WTC11 (cell line): ENCODE measurements at regions not wholly inside any gene's neighbourhood (a gene's known extent, or its start where the extent isn't known, plus 50 kb on each side); places are given as distances from the start of the nearest gene placed in this dataset.

Experiments used
- ATAC-seq: fragments of 200-7000 bp; cut with Tn5 transposase; 2 replicates; pipeline ENCODE4 v1.10.0; 2021; ENCODE audit warnings: mild to moderate bottlenecking, moderate library complexity
- CTCF ChIA-PET: fragments of 300-600 bp; sonication (Branson Sonifier 250); formaldehyde crosslinking; loops from one replicate; lab custom pipeline; 2021; ENCODE audit warnings: antibody characterized with exemption; lab: Charles Lee
- POLR2A ChIA-PET: fragments of 350-600 bp; sonication (Branson Sonifier 250); formaldehyde crosslinking; loops from one replicate; lab custom pipeline; 2021; ENCODE audit warnings: antibody characterized with exemption; lab: Charles Lee
- DNase-seq: peaks from one replicate; pipeline ENCODE4 v3.0.0; 2021; ENCODE audit warnings: low spot score
- H3K27ac Mint-ChIP-seq: 2 replicates; pipeline ENCODE4 v1.8.0; 2021; ENCODE audit warnings: mixed read lengths
- H3K27me3 Mint-ChIP-seq: 2 replicates; pipeline ENCODE4 v1.8.0; 2021; ENCODE audit warnings: low read depth, mild to moderate bottlenecking, moderate library complexity, mixed read lengths
- H3K36me3 Mint-ChIP-seq: 2 replicates; pipeline ENCODE4 v1.8.0; 2021; ENCODE audit warnings: mixed read lengths
- H3K4me1 Mint-ChIP-seq: 2 replicates; pipeline ENCODE4 v1.8.0; 2022; ENCODE audit warnings: mixed read lengths
- H3K4me3 Mint-ChIP-seq: 2 replicates; pipeline ENCODE4 v1.8.0; 2021; ENCODE audit warnings: mild to moderate bottlenecking, moderate library complexity, mixed read lengths
- H3K9me3 Mint-ChIP-seq: 2 replicates; pipeline ENCODE4 v1.8.0; 2021; ENCODE audit warnings: mixed read lengths
- CBFB ChIP-seq: sonication (generic); formaldehyde crosslinking; IDR thresholded peaks from 2 replicates; pipeline ENCODE4 v1.8.1; 2022; ENCODE audit warnings: mild to moderate bottlenecking, low read depth, missing genetic modification reagents
- E2F1 ChIP-seq: sonication (generic); formaldehyde crosslinking; IDR thresholded peaks from 2 replicates; pipeline ENCODE4 v1.8.0; 2022; ENCODE audit warnings: mild to moderate bottlenecking, missing genetic modification reagents
- ELF4 ChIP-seq: sonication (generic); formaldehyde crosslinking; IDR thresholded peaks from 2 replicates; pipeline ENCODE4 v1.8.1; 2022; ENCODE audit warnings: low read depth, mild to moderate bottlenecking, moderate library complexity, missing genetic modification reagents
- FOXK1 ChIP-seq: sonication (generic); formaldehyde crosslinking; IDR thresholded peaks from 2 replicates; pipeline ENCODE4 v1.8.0; 2022; ENCODE audit warnings: mild to moderate bottlenecking, moderate library complexity, missing genetic modification reagents
- HMGXB4 ChIP-seq: sonication (generic); formaldehyde crosslinking; IDR thresholded peaks from 2 replicates; pipeline ENCODE4 v1.8.1; 2023; ENCODE audit warnings: mild to moderate bottlenecking, moderate library complexity, missing genetic modification reagents
- JAZF1 ChIP-seq: fragments of 250-450 bp; sonication (Bioruptor Pico); IDR thresholded peaks from 2 replicates; pipeline ENCODE4 v1.9.0; 2021; ENCODE audit warnings: moderate library complexity, mild to moderate bottlenecking, inconsistent platforms
- MYBL2 ChIP-seq: sonication (generic); formaldehyde crosslinking; IDR thresholded peaks from 2 replicates; pipeline ENCODE4 v1.8.1; 2023; ENCODE audit warnings: mild to moderate bottlenecking, moderate library complexity, missing genetic modification reagents
- OVOL2 ChIP-seq: fragments of 250-450 bp; sonication (Bioruptor Pico); IDR thresholded peaks from 2 replicates; pipeline ENCODE4 v1.9.0; 2021; ENCODE audit warnings: mild to moderate bottlenecking, borderline replicate concordance
- SMAD3 ChIP-seq: sonication (generic); formaldehyde crosslinking; IDR thresholded peaks from 2 replicates; pipeline ENCODE4 v1.8.0; 2022; ENCODE audit warnings: missing genetic modification reagents, mild to moderate bottlenecking, borderline replicate concordance
- TCF7 ChIP-seq: sonication (generic); formaldehyde crosslinking; IDR thresholded peaks from 2 replicates; pipeline ENCODE4 v1.8.0; 2022; ENCODE audit warnings: mild to moderate bottlenecking, low read depth, missing genetic modification reagents, moderate library complexity
- ZBTB21 ChIP-seq: sonication (generic); formaldehyde crosslinking; IDR thresholded peaks from 2 replicates; pipeline ENCODE4 v1.8.1; 2023; ENCODE audit warnings: mild to moderate bottlenecking, missing genetic modification reagents, borderline replicate concordance
- ZBTB43 ChIP-seq: sonication (generic); formaldehyde crosslinking; IDR thresholded peaks from 2 replicates; pipeline ENCODE4 v1.8.1; 2023; ENCODE audit warnings: mild to moderate bottlenecking, missing genetic modification reagents
- ZNF138 ChIP-seq: sonication (generic); formaldehyde crosslinking; conservative IDR thresholded peaks from 2 replicates; pipeline ENCODE4 v1.8.1; 2022; ENCODE audit warnings: mild to moderate bottlenecking, moderate library complexity, missing genetic modification reagents
- ZNF232 ChIP-seq: sonication (generic); formaldehyde crosslinking; IDR thresholded peaks from 2 replicates; pipeline ENCODE4 v1.8.0; 2022; ENCODE audit warnings: mild to moderate bottlenecking, missing genetic modification reagents
- ZNF423 ChIP-seq: fragments of 250-450 bp; sonication (Bioruptor Pico); IDR thresholded peaks from 2 replicates; pipeline ENCODE4 v2.1.2; 2022; ENCODE audit warnings: mild to moderate bottlenecking, moderate library complexity
- TF ChIP-seq, protein P1 (sequence below): sonication (generic); formaldehyde crosslinking; IDR thresholded peaks from 2 replicates; pipeline ENCODE4 v1.8.0; 2023; ENCODE audit warnings: missing genetic modification reagents, mild to moderate bottlenecking, borderline replicate concordance
- TF ChIP-seq, protein P2 (sequence below): fragments of 250-450 bp; sonication (Bioruptor Pico); IDR thresholded peaks from 2 replicates; pipeline ENCODE4 v1.9.0; 2021; ENCODE audit warnings: mild to moderate bottlenecking
- TF ChIP-seq, protein P3 (sequence below): sonication (generic); formaldehyde crosslinking; IDR thresholded peaks from 2 replicates; pipeline ENCODE4 v1.8.0; 2022; ENCODE audit warnings: mild to moderate bottlenecking, missing genetic modification reagents
- TF ChIP-seq, protein P4 (sequence below): sonication (generic); formaldehyde crosslinking; IDR thresholded peaks from 2 replicates; pipeline ENCODE4 v1.8.0; 2022; ENCODE audit warnings: mild to moderate bottlenecking, missing genetic modification reagents

- TF ChIP-seq HMGXB4 (CRISPR knock-in tag) (no peak), ZBTB43 (CRISPR knock-in tag) (no peak), ZNF138 (CRISPR knock-in tag) (no peak), ELF4 (CRISPR knock-in tag) (no peak), JAZF1 (CRISPR knock-in tag) (no peak), MYBL2 (CRISPR knock-in tag) (no peak), CBFB (no peak), ZBTB21 (CRISPR knock-in tag) (no peak)
- TF ChIP-seq, protein P1, sequence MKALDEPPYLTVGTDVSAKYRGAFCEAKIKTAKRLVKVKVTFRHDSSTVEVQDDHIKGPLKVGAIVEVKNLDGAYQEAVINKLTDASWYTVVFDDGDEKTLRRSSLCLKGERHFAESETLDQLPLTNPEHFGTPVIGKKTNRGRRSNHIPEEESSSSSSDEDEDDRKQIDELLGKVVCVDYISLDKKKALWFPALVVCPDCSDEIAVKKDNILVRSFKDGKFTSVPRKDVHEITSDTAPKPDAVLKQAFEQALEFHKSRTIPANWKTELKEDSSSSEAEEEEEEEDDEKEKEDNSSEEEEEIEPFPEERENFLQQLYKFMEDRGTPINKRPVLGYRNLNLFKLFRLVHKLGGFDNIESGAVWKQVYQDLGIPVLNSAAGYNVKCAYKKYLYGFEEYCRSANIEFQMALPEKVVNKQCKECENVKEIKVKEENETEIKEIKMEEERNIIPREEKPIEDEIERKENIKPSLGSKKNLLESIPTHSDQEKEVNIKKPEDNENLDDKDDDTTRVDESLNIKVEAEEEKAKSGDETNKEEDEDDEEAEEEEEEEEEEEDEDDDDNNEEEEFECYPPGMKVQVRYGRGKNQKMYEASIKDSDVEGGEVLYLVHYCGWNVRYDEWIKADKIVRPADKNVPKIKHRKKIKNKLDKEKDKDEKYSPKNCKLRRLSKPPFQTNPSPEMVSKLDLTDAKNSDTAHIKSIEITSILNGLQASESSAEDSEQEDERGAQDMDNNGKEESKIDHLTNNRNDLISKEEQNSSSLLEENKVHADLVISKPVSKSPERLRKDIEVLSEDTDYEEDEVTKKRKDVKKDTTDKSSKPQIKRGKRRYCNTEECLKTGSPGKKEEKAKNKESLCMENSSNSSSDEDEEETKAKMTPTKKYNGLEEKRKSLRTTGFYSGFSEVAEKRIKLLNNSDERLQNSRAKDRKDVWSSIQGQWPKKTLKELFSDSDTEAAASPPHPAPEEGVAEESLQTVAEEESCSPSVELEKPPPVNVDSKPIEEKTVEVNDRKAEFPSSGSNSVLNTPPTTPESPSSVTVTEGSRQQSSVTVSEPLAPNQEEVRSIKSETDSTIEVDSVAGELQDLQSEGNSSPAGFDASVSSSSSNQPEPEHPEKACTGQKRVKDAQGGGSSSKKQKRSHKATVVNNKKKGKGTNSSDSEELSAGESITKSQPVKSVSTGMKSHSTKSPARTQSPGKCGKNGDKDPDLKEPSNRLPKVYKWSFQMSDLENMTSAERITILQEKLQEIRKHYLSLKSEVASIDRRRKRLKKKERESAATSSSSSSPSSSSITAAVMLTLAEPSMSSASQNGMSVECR (CRISPR knock-in tag), result no peak
- TF ChIP-seq, protein P2, sequence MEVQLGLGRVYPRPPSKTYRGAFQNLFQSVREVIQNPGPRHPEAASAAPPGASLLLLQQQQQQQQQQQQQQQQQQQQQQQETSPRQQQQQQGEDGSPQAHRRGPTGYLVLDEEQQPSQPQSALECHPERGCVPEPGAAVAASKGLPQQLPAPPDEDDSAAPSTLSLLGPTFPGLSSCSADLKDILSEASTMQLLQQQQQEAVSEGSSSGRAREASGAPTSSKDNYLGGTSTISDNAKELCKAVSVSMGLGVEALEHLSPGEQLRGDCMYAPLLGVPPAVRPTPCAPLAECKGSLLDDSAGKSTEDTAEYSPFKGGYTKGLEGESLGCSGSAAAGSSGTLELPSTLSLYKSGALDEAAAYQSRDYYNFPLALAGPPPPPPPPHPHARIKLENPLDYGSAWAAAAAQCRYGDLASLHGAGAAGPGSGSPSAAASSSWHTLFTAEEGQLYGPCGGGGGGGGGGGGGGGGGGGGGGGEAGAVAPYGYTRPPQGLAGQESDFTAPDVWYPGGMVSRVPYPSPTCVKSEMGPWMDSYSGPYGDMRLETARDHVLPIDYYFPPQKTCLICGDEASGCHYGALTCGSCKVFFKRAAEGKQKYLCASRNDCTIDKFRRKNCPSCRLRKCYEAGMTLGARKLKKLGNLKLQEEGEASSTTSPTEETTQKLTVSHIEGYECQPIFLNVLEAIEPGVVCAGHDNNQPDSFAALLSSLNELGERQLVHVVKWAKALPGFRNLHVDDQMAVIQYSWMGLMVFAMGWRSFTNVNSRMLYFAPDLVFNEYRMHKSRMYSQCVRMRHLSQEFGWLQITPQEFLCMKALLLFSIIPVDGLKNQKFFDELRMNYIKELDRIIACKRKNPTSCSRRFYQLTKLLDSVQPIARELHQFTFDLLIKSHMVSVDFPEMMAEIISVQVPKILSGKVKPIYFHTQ (CRISPR knock-in tag), result no peak
- TF ChIP-seq, protein P3, sequence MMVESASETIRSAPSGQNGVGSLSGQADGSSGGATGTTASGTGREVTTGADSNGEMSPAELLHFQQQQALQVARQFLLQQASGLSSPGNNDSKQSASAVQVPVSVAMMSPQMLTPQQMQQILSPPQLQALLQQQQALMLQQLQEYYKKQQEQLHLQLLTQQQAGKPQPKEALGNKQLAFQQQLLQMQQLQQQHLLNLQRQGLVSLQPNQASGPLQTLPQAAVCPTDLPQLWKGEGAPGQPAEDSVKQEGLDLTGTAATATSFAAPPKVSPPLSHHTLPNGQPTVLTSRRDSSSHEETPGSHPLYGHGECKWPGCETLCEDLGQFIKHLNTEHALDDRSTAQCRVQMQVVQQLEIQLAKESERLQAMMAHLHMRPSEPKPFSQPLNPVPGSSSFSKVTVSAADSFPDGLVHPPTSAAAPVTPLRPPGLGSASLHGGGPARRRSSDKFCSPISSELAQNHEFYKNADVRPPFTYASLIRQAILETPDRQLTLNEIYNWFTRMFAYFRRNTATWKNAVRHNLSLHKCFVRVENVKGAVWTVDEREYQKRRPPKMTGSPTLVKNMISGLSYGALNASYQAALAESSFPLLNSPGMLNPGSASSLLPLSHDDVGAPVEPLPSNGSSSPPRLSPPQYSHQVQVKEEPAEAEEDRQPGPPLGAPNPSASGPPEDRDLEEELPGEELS (CRISPR knock-in tag), result no peak
Measured at GRCh38 chr11:32309530-32310213, 125.7 kb downstream of the WT1 start (continued).

DNA sequence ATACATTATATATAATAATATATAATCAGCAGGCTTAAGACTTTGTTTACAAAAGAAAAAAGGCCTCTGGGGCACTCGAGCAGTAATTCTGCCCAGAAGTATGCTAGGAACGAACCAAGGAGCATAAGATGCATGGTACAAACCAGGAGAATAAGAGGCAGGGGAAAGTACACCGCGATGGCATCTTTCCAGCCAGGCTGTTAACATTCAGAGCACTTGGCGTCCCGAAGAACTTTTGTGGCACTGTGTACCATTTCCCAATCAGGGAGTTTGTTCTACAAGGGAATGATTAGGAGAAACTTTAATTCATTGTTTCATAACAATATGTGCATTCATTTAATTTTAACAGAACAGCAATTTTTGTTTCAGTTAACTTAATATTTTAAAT is 125.1 kb downstream of the WT1 start:
- Mint-ChIP-seq H3K4me3 (no peak overlapping the region), H3K4me1 (peaks cover 15% of the 10 kb centered on the region), H3K36me3 (no peaks in the 10 kb centered on the region), H3K9me3 (no peaks in the 10 kb centered on the region), H3K27ac (no peak overlapping the region), H3K27me3 (no peaks in the 10 kb centered on the region)
- ChIA-PET POLR2A (interaction anchor here (0.6 kb wide), 1 partner anchor 35 kb away, joined by 6 read pairs; no protein-coding TSS in a partner anchor), CTCF (no interaction called here)
- ATAC-seq, result no peak
- TF ChIP-seq SMAD3 (CRISPR knock-in tag) (no peak), FOXK1 (no peak), ZNF423 (no peak), TCF7 (no peak), OVOL2 (no peak), E2F1 (CRISPR knock-in tag) (no peak), ZNF232 (no peak)
- TF ChIP-seq, protein P4, sequence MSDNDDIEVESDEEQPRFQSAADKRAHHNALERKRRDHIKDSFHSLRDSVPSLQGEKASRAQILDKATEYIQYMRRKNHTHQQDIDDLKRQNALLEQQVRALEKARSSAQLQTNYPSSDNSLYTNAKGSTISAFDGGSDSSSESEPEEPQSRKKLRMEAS (CRISPR knock-in tag), result no peak
- no peak for DNase-seq
